ENCODE measurements at regions not wholly inside any gene's neighbourhood (a gene's known extent, or its start where the extent isn't known, plus 50 kb on each side); places are given as distances from the start of the nearest gene placed in this dataset.
"Not testable (repeated sequence)": the region's sequence is repeated elsewhere in the genome, so short reads cannot be mapped to it uniquely, and the experiment has no call there.

DNA sequence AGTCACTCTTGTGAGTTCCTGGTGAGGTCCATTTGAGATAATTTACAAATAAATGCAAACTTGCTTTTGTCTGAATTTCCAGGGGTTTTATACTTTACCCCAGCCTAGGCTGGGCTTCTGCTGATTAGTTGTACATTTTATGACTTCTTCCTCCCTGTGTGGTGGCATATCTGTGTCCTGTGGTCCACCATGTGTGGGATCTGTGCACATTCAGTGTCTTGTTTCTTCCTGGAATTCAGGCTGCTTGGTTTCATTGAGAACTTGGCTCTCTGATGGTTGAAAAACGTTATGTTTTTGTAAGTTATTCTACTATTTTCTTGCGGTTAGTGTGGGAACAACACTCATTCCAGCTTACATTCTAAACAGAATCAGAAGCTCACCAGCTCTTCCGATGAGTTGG, 523.4 kb upstream of the PFKP start:
- no peak for DNase-seq (ENCODE audit: low read depth in 3 of 3)

DNA sequence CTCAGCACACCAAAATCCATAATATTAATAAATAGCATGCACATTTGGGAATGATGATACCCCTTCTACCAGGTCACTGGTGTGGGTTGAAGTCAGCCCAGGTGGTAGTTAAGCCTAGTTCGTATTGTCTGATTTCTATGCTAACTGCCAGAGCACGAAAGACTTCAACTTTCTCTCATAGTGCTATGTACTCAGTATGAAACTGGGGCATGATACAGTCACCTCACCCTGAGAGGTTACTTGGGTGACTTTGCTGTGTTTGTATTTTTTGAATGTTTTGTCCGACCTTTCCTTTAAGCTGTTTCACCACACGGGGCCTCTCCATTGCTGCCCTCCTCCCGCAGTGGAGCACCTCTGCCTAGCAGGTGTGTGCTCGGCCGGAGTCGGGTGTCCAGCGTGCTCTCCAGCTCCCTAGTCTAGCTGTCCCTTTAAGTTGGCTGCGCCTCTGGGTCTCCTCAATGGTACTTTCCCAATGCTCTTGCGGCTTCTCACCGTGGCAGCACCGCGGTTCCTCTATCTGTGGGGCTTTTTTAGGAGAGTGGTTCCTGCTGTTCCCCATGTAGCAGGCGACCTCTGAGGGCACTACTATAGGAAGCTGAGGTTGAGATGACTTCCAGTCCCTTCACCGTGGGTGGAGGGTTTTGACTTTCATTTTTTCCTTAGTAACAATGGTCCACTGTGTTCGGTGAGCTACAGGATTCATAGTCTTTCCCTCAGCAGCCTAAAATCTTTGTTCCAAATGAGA, 524.0 kb upstream of the PFKP start:
- DNase-seq (ENCODE audit: low read depth in 3 of 3) = no peak

DNA sequence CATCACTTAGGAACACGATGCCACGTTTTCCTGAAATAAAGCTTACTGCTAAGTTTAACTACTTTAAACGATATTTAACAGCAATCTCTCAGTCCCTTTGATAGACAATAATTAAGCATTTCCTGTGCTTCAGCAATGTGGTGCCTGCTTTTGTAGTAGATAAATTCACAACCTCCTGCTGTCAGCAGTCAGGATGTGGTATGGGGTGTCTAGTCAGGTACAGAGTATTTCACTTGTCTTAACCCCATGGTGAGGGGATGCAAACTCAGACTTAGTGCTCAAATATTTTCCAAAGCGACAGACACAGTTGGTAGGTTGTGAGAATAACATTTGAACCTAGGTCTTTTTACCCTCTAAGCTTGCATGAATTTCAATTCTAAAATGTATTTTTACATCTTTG, 526.2 kb upstream of the PFKP start:
- no peak for DNase-seq (ENCODE audit: low read depth in 3 of 3)

DNA sequence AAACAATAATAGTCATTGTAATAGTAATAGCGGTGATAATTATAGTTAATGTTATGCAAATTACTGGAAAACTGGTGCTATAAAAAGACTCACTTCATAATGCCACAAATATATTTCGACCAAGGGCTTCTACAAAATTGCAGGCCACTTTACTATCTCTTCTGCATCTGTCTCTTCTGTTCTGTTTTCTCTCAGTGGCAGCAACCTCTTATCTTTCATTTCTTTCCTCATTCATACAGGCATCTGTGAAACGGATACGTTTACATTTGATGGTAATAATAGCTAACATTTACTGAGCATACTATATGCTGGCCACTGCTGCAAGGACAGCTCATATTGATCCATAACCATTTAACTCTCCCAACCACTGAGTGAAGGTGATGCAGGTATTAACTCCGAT, 537.4 kb upstream of the PFKP start:
- no peak for DNase-seq (ENCODE audit: low read depth in 3 of 3)

DNA sequence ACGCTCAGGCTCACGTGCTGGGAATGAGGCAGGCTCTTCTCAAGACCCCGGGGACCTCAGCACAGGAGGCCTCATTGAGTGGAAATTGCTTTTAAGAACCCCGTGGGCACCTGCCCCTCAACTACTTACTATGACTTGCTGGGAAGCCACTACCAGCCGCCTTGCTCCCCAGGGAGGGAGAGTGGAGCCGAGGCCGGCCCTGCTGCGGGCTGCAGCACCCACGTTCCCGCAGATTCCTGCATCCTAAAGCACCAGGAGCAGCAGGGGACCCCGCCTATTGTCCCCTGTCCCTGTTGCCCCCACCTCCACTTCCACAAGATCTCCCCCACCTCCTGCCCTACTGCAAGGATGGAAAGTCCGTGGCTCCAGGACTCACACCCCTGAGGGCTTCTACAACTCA, 541.6 kb upstream of the PFKP start:
- no peak for DNase-seq (ENCODE audit: low read depth in 3 of 3)

DNA sequence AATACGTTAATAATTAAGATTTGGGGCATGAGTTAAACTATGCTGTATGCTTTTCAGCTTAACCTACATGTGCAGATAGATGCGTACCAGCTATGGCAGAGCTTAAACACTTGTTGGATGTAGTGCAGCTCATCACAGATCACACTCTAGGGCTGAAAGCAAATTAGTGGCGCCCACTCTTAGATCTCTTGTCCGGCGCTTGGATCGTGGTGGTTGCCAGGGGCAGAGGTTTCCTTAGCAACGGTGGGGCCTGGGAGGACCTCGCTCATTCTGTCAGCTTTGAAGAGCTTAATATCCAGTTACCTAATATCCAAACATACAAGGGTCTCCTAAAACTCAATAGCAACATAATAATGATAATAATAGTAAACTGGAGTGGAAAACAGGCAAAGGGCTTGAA, 548.2 kb upstream of the PFKP start:
- DNase-seq (ENCODE audit: low read depth in 3 of 3) = no peak

DNA sequence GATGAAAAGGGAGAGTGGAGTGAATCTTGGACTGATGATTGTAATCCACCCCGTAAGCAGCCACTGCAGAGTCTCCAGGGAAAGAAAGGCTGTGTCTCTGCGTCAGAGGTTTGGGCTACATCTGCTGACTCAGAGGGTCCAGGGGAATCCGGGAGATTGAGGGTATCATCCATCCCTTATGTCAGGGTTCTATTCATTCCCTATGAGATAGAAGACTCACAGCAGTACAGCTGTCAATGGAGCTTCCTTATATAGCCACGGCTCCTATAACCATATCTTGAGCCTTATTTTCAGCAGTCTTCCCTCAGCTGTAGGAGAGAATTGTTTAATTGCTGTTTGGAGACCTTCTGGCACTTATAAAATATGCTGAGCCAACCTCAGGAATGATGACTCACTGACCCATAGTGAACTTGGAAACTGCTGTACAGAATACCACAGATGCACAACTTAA, 558.2 kb upstream of the PFKP start:
- DNase-seq (ENCODE audit: low read depth in 3 of 3) = no peak

DNA sequence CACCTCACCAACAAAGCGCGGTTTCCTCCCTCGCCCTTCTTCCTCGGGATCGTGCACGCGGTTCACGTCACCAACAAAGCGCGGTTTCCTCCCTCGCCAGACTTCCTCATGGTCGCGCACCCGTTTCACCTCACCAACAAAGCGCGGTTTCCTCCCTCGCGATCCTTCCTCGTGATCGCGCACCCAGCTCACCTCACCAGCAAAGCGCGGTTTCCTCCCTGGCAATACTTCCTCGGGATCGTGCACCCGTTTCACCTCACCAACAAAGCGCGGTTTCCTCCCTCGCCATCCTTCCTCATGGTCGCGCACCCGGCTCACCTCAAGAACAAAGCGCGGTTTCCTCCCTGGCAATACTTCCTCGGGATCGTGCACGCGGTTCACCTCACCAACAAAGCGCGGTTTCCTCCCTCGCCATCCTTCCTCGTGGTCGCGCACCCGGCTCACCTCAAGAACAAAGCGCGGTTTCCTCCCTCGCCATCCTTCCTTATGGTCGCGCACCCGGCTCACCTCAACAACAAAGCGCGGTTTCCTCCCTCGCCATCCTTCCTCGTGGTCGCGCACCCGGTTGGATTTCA, 565.9 kb upstream of the PFKP start:
- DNase-seq (ENCODE audit: low read depth in 3 of 3) = not testable (repeated sequence)

DNA sequence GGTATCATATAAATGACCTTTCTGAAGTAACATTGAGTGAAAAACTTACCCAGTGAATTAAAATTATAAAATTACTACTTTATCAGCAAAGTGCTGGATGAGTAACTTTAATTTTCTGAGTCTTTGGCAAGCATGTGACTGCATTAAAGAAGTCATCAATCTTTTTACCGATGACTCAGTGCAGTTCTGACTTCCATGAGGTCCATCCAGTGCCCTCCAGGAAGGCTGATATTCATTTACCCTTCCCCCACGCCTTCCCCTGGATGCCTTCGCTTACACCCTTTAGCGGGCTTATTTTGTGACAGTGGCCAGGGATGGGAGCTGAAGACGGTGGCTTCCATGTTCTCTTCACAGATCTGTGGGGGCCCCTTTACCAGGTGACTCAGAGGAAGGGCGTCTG, 572.9 kb upstream of the PFKP start:
- no peak for DNase-seq (ENCODE audit: low read depth in 3 of 3)

DNA sequence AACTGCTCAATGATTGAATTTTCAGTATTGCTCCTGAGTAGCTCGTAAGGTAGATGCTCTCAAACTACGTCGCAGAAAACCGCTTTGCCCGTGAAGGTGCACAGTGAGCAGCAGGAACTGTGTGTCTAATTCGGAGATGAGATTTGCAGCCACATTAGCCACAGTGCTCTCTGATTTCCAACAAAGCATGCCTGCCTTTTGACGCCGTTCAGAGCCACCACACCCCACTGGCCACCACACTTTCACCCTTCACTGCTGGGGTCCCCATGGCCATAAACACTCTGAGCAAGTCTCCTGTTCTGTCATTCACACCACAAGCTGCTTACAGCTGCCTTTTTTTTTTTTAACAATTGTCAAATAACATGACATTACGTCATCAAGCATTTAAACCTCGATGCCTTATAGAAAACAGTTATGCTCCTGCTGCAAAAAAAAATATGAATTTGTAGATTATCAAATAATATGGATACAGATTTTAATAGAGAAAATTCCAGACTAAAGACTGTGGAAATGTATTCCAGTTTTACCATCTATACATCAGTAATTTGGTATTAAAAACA, 578.8 kb upstream of the PFKP start:
- DNase-seq (ENCODE audit: low read depth in 3 of 3) = no peak

DNA sequence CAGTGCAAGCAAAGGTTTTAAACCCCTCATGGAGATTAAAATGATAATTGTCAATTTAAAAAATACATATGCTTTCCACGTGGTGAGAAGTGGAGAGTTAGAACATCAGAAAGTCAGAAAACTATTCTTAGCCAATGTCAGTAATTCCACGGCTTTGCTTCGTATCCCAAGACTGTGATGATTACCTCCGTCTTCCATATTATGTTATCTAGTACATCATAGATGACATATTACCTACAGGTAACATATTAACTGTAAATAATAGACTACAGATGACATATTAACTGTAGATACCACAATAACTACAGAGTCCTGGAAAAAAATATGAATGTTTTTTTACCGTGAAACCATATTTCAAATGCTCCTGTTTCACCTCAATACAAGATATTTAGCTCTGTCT, 579.4 kb upstream of the PFKP start:
- DNase-seq (ENCODE audit: low read depth in 3 of 3) = no peak

DNA sequence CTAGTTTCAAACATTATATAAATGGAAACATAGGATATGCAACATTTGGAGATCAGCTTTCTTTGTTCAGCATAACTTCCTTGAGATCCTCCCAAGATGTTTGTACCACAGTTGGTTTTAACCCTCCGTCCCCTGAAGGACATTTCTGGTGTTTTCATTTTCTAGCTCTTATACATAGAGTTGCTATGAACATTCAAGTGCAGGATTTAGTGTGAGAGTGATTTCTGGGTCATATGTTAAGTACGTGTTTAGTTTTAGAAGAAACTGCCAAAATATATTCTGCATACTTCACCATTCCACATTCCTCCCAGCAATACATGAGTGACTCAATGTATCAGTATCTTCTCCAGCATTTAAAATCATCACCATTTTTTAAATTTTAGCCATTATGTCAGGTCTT, 588.7 kb upstream of the PFKP start:
- no peak for DNase-seq (ENCODE audit: low read depth in 3 of 3)

DNA sequence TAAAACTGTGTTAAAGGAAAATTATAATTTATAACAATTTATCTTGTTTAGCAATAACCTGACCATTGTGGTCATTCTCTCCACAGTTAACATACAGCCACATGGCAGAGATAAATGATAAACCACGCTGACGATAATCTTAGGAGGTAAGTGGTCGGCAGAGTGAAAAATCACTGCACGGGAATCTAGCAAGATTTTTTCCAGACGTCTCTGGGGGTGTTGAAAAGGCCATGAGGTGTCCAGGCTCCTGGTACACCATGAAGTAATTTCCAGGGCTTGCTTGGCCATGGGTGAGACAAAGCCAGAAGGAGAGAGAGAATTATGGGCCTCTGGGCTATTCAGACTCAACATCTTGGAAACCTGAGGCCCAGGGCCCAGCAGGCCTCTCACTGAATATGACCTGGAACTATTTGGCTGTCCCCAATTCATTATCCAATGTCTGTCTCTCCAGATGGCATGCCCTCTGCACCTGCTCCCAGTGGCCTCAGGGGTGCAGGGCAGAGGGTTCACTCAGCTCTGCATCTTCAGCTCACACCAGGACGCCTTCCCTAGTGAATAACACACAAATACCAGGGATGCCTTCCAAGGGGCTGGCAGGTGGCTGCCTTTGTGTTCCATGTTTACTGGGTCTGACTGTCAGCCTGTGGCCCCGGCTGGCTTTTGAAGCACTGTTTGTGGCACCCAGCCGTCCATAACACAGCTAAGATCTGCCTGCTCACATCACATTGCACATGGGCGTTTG, 590.4 kb upstream of the PFKP start:
- DNase-seq (ENCODE audit: low read depth in 3 of 3) = no peak

DNA sequence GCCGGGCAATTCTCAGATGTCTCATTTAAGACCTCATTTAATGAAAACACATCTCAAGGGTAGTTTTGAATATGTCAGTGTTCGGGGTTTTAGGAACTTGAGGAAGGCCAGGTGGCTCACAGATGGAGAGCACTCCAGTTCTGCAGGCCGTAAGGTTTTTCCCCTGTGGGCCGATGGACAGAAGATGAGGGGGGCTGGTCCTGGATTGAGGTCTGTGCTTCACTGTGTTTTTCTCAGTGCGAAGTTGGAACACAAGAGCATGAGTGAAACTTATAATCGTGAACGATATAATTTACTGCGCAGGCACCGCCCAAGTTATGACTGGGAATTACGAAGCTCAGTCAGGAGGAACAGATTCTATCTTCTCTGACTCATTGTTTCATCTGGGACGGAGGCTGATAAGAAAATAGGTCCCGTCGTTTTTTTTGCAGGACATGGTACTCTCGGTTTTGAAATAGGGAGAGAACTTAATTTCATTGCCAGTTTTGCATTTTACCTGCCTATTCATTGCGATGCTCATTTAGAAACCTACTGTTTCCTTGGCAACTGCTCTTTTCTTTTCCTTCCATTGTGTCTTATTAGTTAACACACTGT, 591.0 kb upstream of the PFKP start:
- DNase-seq (ENCODE audit: low read depth in 3 of 3) = no peak

DNA sequence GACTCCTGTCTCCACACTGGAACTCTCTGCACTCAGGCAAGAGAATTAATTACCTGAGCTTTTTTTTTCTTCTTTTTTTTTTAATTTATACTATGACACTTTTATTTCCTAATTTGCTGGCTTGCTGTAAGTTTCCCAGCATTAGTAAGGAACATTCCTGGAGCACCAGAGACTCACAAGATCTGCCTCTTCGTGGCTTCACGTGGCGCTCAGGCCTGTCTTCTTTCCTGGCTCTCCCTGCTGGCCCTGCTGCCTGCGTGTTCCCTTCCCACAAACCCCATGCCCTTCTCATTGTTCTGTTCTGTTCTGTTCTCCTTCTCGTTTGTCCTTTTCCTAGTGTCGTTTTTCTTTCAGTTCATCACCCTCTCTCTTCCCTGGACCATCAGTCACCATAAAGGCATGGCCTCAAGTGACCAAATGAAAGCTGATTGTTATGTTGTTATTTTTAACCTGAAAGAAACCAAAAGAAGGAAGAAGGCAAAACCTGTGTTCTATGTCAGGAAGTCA, 591.6 kb upstream of the PFKP start:
- DNase-seq (ENCODE audit: low read depth in 3 of 3) = no peak

DNA sequence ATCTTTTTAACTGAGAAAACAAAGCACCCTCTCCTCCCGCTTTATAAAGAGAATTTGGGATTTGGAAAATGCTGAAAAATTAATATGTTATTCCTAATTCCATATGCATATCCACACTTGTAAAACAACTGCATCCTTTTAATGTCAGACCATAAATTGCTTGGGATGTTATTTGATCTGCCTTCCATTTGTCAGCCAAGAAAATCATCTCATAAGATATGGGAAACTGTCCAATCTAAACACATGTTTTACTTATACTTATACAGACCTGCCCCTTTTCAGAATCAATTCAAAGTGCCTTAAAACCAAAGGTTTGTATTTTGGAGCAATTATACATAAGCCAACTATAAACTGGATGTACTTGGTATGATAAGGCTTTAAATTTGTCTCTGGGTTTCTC, 595.5 kb upstream of the PFKP start:
- DNase-seq (ENCODE audit: low read depth in 3 of 3) = no peak

DNA sequence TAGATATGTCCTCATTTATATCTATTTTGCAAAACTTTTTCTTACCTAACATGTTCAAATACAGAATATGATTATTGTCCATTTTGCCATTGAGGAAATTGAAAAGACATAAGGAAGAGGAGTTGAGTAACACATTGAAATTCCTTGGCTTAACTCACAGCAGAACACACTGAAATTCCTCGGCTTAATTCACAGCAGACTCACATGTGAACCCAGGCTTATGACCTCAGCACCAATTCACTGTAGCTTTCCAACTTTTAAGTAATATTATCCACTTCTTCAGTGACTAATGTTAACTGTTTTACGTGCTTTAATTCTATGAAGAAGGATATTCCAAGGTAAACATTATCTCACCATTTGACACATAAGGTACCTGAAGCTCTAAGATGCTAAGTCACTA, 597.5 kb upstream of the PFKP start:
- DNase-seq (ENCODE audit: low read depth in 3 of 3) = no peak

DNA sequence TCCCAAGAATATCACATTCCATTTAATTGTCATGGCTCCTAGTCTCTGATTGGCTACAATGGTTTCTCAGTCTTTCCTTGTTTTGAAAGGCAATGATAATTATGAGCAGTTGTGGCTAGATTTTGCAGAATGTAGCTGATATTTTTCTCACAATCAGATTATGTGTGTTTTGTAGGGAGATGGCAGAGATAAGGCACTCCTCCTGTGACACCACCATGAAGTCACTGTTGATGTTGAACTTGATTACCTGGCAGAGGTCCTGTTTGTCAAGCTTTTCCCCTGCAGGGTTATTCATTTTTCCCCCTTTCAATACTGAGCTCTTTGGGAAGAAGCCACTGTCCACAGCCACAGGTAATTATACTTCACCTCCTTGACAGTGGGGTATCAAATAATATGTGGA, 602.9 kb upstream of the PFKP start:
- DNase-seq (ENCODE audit: low read depth in 3 of 3) = no peak

DNA sequence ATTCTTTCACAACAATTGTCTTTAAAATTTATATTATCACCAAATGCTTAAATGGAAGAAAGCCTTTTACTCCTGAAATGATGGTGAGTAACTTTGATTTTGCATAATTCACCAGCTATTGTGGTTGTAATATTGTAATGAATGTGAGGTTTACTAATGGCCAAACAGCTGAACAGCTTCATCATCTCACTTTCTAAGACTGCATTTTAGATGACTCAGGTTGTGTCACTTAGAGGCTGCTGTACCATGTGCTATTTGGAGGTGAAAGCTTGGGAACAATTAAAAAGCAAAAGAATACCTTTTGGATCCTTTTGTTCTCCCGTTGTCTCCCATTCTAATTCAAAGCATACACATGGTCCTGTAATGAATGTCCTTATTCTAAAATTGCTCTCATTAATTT, 604.0 kb upstream of the PFKP start:
- no peak for DNase-seq (ENCODE audit: low read depth in 3 of 3)

DNA sequence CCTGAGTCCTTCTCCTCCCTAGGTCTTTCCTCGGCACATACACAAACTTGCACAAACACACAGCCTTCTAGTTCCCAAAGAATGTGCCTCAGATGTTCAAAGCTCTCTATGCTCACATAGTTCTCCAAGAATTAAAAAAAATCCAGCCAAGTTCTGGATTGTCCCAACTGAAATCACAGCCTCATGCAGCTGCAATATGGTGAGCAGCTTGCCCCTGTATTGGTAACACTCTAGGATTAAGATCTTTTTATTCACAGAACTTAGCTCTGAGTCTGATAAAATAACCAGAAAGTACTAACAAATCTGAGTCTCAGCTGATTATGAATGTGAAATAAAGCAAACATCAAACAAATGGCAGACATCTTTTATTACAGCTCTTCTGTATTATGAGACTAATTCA, 604.8 kb upstream of the PFKP start:
- no peak for DNase-seq (ENCODE audit: low read depth in 3 of 3)

DNA sequence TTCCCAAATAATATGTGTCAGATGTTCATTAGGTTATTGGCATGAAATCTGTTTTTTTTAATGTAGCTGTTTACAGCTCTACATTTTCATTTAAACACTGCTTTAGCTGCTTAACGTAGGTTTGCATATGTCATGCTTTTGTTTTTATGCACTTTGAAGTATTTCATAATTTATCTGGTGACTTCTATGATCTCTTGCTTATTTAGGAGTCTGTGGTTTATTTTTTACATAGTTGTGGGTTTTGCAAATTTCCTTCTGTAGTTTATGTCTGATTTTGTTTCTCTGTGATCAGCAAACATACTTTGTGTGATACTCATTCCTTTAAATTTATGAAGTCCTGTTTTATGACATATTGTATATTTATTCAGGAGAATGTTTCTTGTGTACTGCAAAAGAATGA, 606.5 kb upstream of the PFKP start:
- no peak for DNase-seq (ENCODE audit: low read depth in 3 of 3)

DNA sequence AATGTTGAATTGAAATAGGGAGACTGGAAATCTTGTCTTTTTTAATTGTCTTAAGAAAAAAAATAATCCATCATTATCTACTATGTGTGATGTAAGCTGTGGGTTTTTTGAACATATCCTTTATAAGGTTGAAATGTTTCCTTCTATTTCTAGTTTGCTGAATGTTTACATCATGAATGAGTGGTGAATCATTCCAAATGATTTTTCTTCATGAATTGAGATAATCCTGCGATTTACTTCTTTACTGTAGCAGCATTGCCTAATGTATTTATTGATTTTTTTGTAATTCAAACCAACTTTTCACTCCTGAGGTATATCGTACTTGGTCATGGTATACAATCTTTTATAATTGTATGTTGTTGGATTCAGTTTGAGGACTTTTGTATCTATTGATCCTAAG, 607.6 kb upstream of the PFKP start:
- DNase-seq (ENCODE audit: low read depth in 3 of 3) = no peak
